Sigmoid colon (tissue), 4 donors: ENCODE measurements at regions not wholly inside any gene's neighbourhood (a gene's known extent, or its start where the extent isn't known, plus 50 kb on each side); places are given as distances from the start of the nearest gene placed in this dataset.

Experiments
- POLR2A ChIP-seq, 2 donors: fragments of 450-650 bp; IDR thresholded peaks; one replicate each; pipeline ENCODE4 v1.6.1; 2016; ENCODE audit warnings: antibody characterized with exemption in 2 of 2, mild to moderate bottlenecking in 2 of 2, moderate library complexity in 2 of 2
- POLR2AphosphoS5 ChIP-seq, 4 donors: sonication (generic); formaldehyde crosslinking; IDR thresholded peaks; one replicate each; pipeline ENCODE4 v1.6.1; 2017; ENCODE audit warnings: antibody characterized with exemption in 4 of 4

GRCh38 chr12:114131824-114132223, 165.7 kb upstream of the RBM19 start:
- no peak for TF ChIP-seq POLR2A (IDR thresholded peaks at IDR 0.05)
- no peak for TF ChIP-seq POLR2AphosphoS5 (IDR thresholded peaks at IDR 0.05)
